A673 (cell line): ENCODE measurements at regions not wholly inside any gene's neighbourhood (a gene's known extent, or its start where the extent isn't known, plus 50 kb on each side); places are given as distances from the start of the nearest gene placed in this dataset.
"Not testable (repeated sequence)": the region's sequence is repeated elsewhere in the genome, so short reads cannot be mapped to it uniquely, and the experiment has no call there.

Source experiments
- BruUV-seq: library from RNA; stranded (reverse); fragments of 400-500 nt; replicated peaks from 2 replicates; lab custom pipeline; 2021; lab: Mats Ljungman, UMichigan
- CTCF ChIA-PET: fragments of 300-600 bp; sonication (Branson Sonifier 250); formaldehyde crosslinking; loops from one replicate; lab custom pipeline; 2022; ENCODE audit warnings: antibody characterized with exemption; lab: Charles Lee
- POLR2A ChIA-PET: fragments of 300-600 bp; sonication (Branson Sonifier 250); formaldehyde crosslinking; loops from one replicate; lab custom pipeline; 2022; ENCODE audit warnings: antibody characterized with exemption; ENCODE audit not compliant: low non-redundant PET; lab: Charles Lee
- DNase-seq: peaks from one replicate; pipeline ENCODE4 v3.0.0-alpha.2; 2015; ENCODE audit warnings: low spot score
- H3K27ac ChIP-seq: fragments of 200-600 bp; sonication (generic); 2 replicates; pipeline ENCODE4 v1.5.1; 2016; ENCODE audit warnings: mixed run types, low read depth, mild to moderate bottlenecking, mixed read lengths, antibody characterized with exemption, low read length; ENCODE audit not compliant: poor library complexity, severe bottlenecking
- H3K27me3 ChIP-seq: fragments of 200-600 bp; sonication (generic); replicated peaks from 2 replicates; pipeline ENCODE4 v1.6.1; 2017; ENCODE audit warnings: mixed run types, low read depth, mild to moderate bottlenecking, mixed read lengths, antibody characterized with exemption, low read length; ENCODE audit not compliant: insufficient read depth, poor library complexity
- H3K36me3 ChIP-seq: fragments of 200-600 bp; sonication (generic); 2 replicates; pipeline ENCODE4 v1.6.1; 2016; ENCODE audit warnings: mixed run types, mild to moderate bottlenecking, mixed read lengths, antibody characterized with exemption, low read length; ENCODE audit not compliant: insufficient read depth, poor library complexity, severe bottlenecking
- H3K4me1 ChIP-seq: fragments of 200-600 bp; sonication (generic); 2 replicates; pipeline ENCODE4 v1.6.1; 2017; ENCODE audit warnings: mixed run types, mild to moderate bottlenecking, mixed read lengths, antibody characterized with exemption, low read length; ENCODE audit not compliant: insufficient read depth, poor library complexity, severe bottlenecking
- H3K4me3 ChIP-seq: fragments of 200-600 bp; sonication (generic); 2 replicates; pipeline ENCODE4 v1.5.1; 2016; ENCODE audit warnings: low read depth, mixed run types, mild to moderate bottlenecking, mixed read lengths, low read length; ENCODE audit not compliant: poor library complexity, severe bottlenecking
- H3K9me3 ChIP-seq: fragments of 200-600 bp; sonication (generic); 2 replicates; pipeline ENCODE4 v1.6.1; 2016; ENCODE audit warnings: mixed run types, low read depth, mild to moderate bottlenecking, mixed read lengths, antibody characterized with exemption, low read length; ENCODE audit not compliant: poor library complexity, severe bottlenecking
- EZH2 ChIP-seq: fragments of 200-600 bp; sonication (generic); IDR thresholded peaks from 2 replicates; pipeline ENCODE4 v1.6.1; 2017; ENCODE audit warnings: borderline replicate concordance, low read depth, mild to moderate bottlenecking, mixed read lengths, antibody characterized with exemption, low read length; ENCODE audit not compliant: poor library complexity, severe bottlenecking
- intact Hi-C: fragments of 100-400 bp; cut with micrococcal nuclease; formaldehyde crosslinking; loops from one replicate; pipeline ENCODE4 v1.10.0; 2022; ENCODE audit not compliant: unreplicated experiment
- TF ChIP-seq, protein P1 (sequence below): fragments of 300-800, 200-600 bp; sonication (generic); conservative IDR thresholded peaks from 2 replicates; pipeline ENCODE4 v1.5.1; 2017; ENCODE audit warnings: low read depth, mild to moderate bottlenecking, antibody characterized with exemption, low read length, moderate library complexity, mixed read lengths

DNA sequence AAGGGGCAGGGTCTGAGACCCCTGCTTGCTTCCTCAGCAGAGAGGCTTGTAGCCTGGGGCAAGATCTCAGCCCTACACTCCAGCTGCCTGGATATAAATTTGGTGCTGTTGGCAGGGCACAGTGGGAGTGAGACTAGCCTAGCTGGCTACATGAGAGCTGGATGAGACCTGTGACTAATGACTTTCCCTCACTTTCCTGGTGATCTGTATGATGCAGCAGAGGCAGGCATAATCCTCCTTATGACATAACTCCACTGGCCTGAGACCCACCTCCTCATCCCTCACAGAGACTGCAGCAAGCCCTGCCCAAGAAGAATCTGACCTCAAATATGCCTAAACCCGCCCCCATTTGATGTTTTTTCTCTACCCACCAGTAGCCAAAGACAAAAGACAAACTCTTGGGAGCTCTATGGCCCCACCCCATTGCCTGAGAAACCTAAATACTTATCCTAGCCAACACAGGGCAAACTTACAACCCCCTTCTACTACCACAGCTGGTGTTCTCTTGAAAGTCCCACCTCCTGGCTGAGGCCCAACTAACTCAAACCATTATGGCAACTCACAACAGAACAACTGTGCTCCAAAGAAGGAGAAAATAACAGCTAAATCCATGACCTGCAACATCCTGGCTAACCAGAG lies 102.7 kb downstream of the NR4A2 start:
- ChIA-PET CTCF (no interaction called here), POLR2A (no interaction called here)
- no peaks in the 10 kb centered on the region for H3K36me3 ChIP-seq
- no peak overlapping the region for H3K4me3 ChIP-seq
- TF ChIP-seq EZH2, result no peak
- TF ChIP-seq, protein P1, sequence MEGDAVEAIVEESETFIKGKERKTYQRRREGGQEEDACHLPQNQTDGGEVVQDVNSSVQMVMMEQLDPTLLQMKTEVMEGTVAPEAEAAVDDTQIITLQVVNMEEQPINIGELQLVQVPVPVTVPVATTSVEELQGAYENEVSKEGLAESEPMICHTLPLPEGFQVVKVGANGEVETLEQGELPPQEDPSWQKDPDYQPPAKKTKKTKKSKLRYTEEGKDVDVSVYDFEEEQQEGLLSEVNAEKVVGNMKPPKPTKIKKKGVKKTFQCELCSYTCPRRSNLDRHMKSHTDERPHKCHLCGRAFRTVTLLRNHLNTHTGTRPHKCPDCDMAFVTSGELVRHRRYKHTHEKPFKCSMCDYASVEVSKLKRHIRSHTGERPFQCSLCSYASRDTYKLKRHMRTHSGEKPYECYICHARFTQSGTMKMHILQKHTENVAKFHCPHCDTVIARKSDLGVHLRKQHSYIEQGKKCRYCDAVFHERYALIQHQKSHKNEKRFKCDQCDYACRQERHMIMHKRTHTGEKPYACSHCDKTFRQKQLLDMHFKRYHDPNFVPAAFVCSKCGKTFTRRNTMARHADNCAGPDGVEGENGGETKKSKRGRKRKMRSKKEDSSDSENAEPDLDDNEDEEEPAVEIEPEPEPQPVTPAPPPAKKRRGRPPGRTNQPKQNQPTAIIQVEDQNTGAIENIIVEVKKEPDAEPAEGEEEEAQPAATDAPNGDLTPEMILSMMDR, result no peak
- no peak overlapping the region for H3K27ac ChIP-seq
- H3K4me1 ChIP-seq, result no peaks in the 10 kb centered on the region
- intact Hi-C loops, result no loop called here
- no peaks in the 10 kb centered on the region for H3K27me3 ChIP-seq
- DNase-seq, result no peak
- no TSS peak for BruUV-seq
- no peaks in the 10 kb centered on the region for H3K9me3 ChIP-seq

DNA sequence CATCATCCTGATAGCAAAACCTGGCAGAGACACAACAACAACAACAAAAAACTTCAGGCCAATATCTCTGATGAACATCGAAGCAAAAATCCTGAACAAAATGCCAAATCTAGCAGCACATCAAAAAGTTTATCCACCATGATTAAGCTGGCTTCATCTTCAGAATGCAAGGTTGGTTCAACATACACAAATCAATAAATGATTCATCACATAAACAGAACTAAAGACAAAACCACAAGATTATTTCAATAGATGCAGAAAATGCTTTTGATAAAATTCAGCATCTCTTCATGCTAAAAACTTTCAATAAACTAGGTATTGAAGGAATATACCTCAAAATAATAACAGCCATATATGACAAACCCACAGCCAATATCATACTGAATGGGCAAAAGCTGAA lies 109.2 kb downstream of the NR4A2 start:
- DNase-seq, H3K9me3 ChIP-seq, intact Hi-C loops, H3K27me3 ChIP-seq, H3K4me3 ChIP-seq, H3K27ac ChIP-seq, H3K36me3 ChIP-seq, H3K4me1 ChIP-seq, BruUV-seq, CTCF ChIA-PET, POLR2A ChIA-PET: not testable (repeated sequence)

DNA sequence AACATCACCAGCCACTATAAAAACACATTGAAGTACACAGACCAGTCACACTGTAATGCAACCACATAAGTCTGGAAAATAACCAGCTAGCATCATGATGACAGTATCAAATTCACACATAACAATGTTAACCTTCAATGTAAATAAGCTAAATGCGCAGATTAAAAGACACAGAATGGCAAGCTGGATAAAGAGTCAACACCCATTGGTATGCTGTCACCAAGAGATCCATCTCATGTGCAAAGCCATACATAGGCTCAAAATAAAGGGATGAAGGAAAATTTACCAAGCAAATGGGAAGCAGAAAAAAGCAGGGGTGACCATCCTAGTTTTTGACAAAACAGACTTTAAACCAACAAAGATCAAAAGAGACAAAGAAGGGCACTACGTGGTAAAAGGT lies 110.8 kb downstream of the NR4A2 start:
- no peaks in the 10 kb centered on the region for H3K36me3 ChIP-seq
- no peak for DNase-seq
- POLR2A ChIA-PET, result interaction anchor here (0.5 kb wide), 1 partner anchor 111 kb away, joined by 10 read pairs; no protein-coding TSS in a partner anchor
- H3K27me3 ChIP-seq, result no peaks in the 10 kb centered on the region
- H3K27ac ChIP-seq, result no peak overlapping the region
- H3K9me3 ChIP-seq, result no peaks in the 10 kb centered on the region
- CTCF ChIA-PET, result no interaction called here
- no peaks in the 10 kb centered on the region for H3K4me1 ChIP-seq
- H3K4me3 ChIP-seq, result no peak overlapping the region
- TF ChIP-seq, protein P1, result no peak
- TF ChIP-seq EZH2, result no peak
- intact Hi-C loops, result no loop called here
- BruUV-seq, result no TSS peak

DNA sequence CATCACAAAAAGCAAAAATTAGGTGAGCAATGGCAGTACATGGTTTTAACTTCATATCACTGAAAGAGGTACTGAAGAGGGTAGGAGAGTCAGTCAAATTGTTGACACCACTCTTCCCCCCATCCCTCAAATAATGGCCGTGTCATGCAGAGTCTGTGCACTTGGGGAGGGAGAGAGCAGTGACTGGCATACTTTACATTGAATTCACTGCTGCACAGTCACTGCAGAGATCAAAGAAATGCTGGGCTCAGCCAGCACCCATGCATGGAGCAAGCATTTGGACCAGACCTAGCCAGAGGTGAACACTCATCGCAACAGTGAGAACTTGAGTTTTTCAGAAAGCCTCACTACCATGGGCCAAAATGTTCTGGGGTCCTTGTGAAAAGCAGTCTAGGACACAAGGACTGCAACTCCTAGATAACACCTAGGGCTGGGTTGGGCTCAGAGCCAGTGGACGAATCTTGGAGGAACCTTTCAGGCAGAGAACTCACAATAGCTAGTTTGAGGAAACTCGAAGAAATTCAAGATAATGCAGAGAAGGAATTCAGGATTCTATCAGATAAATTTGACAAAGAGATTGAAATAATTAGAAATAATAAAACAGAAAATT lies 112.9 kb downstream of the NR4A2 start:
- Histone ChIP-seq H3K27ac (no peak overlapping the region), H3K36me3 (no peaks in the 10 kb centered on the region), H3K4me3 (no peak overlapping the region), H3K9me3 (no peaks in the 10 kb centered on the region), H3K27me3 (no peaks in the 10 kb centered on the region), H3K4me1 (no peaks in the 10 kb centered on the region)
- intact Hi-C loops, result no loop called here
- no TSS peak for BruUV-seq
- no peak for DNase-seq
- CTCF ChIA-PET, result no interaction called here
- POLR2A ChIA-PET, result no interaction called here
- no peak for TF ChIP-seq EZH2
- TF ChIP-seq, protein P1, result no peak
